ENCODE measurements at regions not wholly inside any gene's neighbourhood (a gene's known extent, or its start where the extent isn't known, plus 50 kb on each side); places are given as distances from the start of the nearest gene placed in this dataset.

DNA sequence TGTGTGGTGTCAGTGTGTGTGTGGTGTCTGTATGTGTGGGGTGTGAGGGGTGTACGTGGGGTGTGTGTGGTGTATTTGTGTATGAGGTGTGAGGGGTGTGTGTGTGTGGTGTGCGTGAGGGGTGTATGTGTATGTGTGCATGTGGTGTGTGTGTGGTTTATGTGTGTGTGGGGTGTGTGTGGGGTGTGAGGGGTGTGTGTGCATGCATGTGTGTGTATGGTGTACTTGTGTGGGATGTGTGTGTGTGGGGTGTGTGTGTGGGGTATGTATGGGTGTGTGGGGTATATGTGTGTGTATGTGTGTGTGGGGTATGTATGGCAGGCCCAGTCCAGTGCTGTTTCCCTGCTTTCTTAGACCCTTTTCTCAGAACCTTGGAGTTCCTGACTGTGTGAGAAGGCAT lies 83.3 kb downstream of the PTTG1 start:
- TF ChIP-seq, protein P1, sequence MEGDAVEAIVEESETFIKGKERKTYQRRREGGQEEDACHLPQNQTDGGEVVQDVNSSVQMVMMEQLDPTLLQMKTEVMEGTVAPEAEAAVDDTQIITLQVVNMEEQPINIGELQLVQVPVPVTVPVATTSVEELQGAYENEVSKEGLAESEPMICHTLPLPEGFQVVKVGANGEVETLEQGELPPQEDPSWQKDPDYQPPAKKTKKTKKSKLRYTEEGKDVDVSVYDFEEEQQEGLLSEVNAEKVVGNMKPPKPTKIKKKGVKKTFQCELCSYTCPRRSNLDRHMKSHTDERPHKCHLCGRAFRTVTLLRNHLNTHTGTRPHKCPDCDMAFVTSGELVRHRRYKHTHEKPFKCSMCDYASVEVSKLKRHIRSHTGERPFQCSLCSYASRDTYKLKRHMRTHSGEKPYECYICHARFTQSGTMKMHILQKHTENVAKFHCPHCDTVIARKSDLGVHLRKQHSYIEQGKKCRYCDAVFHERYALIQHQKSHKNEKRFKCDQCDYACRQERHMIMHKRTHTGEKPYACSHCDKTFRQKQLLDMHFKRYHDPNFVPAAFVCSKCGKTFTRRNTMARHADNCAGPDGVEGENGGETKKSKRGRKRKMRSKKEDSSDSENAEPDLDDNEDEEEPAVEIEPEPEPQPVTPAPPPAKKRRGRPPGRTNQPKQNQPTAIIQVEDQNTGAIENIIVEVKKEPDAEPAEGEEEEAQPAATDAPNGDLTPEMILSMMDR (IDR thresholded peaks at IDR 0.05; ENCODE audit: low read length) = no peak
- TF ChIP-seq EZH2 (IDR thresholded peaks at IDR 0.05; ENCODE audit: borderline replicate concordance, low read length) = no peak

All from OCI-LY1 (cell line).